ENCODE measurements at regions not wholly inside any gene's neighbourhood (a gene's known extent, or its start where the extent isn't known, plus 50 kb on each side); places are given as distances from the start of the nearest gene placed in this dataset.

DNA sequence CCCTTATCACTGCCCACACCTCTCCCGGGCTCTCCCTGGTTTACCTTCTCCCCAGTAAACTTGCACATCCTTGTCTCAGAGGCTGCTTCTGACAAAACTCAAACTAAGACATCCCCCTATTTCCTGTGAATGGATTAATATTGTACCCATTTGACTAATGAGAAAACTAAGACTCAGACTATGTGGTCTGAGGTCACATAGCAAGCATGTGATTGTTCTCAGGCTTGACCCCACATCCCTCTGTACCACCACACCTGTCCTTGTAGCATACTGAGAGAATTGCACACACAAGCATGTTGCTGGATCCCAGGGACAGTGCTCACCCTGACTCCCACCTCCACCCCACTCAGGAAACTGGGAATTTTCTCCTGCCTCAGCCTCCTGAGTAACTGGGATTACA, 90.7 kb upstream of the HES1 start:
- H3K4me2 ChIP-seq (ENCODE audit: insufficient read depth in 1 of 2, low read depth in 2 of 2, low read length in 2 of 2) = no peak overlapping the region
- FAIRE-seq (no peak), DNase-seq (ENCODE audit: low read depth in 1 of 2, low spot score in 2 of 2) (no peak)
- no peaks in the 10 kb centered on the region for H3K4me1 ChIP-seq (replicated peaks in 1 of 4; ENCODE audit: control insufficient read depth in 3 of 4, insufficient read depth in 4 of 4, low read length in 3 of 4)
- no peaks in the 10 kb centered on the region for H3K79me1 ChIP-seq (ENCODE audit: low read depth, low read length)
- H3K36me3 ChIP-seq (ENCODE audit: control insufficient read depth in 2 of 4, insufficient read depth in 4 of 4, low read length in 3 of 4) = no peaks in the 10 kb centered on the region
- POLR2A ChIA-PET (ENCODE audit: partially characterized antibody) = no interaction called here
- H4K20me1 ChIP-seq (replicated peaks in 1 of 2; ENCODE audit: control insufficient read depth in 1 of 2, insufficient read depth in 2 of 2, low read length in 2 of 2) = no peaks in the 10 kb centered on the region
- H2BK20ac ChIP-seq (ENCODE audit: low read length) = no peak overlapping the region
- H2AK5ac ChIP-seq (ENCODE audit: low read depth, low read length) = no peak overlapping the region
- WGBS, 2 experiments (ENCODE audit: extremely low coverage in 1 of 2, insufficient coverage in 1 of 2, insufficient read length in 1 of 2, insufficient replicate concordance in 2 of 2, low coverage in 1 of 2, low lambda C conversion rate in 2 of 2, missing lambda C conversion rate in 1 of 2) = 82% methylated on average over 1 of the region's 1 CpG; no CpG with 5 or more reads in 1 of the 2 experiments
- H2BK15ac ChIP-seq (ENCODE audit: low read length) = peak overlapping the region; percentile 89; the same call in 1 of the 2 replicates
- no peaks in the 10 kb centered on the region for H3K27me3 ChIP-seq (replicated peaks in 1 of 4; ENCODE audit: control insufficient read depth in 3 of 4, extremely low read depth in 1 of 4, insufficient read depth in 3 of 4, low read length in 3 of 4)
- no peak overlapping the region for H3K27ac ChIP-seq (ENCODE audit: low read depth, low read length)
- H3K4ac ChIP-seq (replicated peaks; ENCODE audit: insufficient read length, low read depth, low read length) = no peak overlapping the region
- CTCF ChIA-PET (ENCODE audit: partially characterized antibody) = no interaction called here
- H3K9ac ChIP-seq (replicated peaks in 1 of 4; ENCODE audit: extremely low read depth in 1 of 4, low read depth in 3 of 4, low read length in 3 of 4) = no peak overlapping the region
- peaks cover under 1 to 1% of the 10 kb centered on the region in 2 experiments; a peak in 2 of 4 replicates for H3K9me3 ChIP-seq (ENCODE audit: insufficient read depth in 2 of 2, low read depth in 1 of 2, low read length in 1 of 2)
- H4K8ac ChIP-seq (ENCODE audit: extremely low read depth, insufficient read depth, low read length) = no peak overlapping the region
- H4K91ac ChIP-seq (replicated peaks; ENCODE audit: insufficient read length, low read length) = no peak overlapping the region
- H3K56ac ChIP-seq (replicated peaks; ENCODE audit: insufficient read length, low read depth, low read length) = no peak overlapping the region
- no peak overlapping the region for H3K14ac ChIP-seq (ENCODE audit: insufficient read length)
- no peak overlapping the region for H2BK5ac ChIP-seq (ENCODE audit: low read depth, low read length)
- H3K23me2 ChIP-seq (ENCODE audit: low read depth, low read length) = no peaks in the 10 kb centered on the region
- no peak overlapping the region for H4K5ac ChIP-seq (ENCODE audit: insufficient read length, low read depth, low read length)
- H3K4me3 ChIP-seq (ENCODE audit: extremely low read depth in 1 of 4, insufficient read depth in 2 of 4, low read depth in 3 of 4, low read length in 4 of 4) = no peak overlapping the region
- no peak overlapping the region for H3K18ac ChIP-seq (ENCODE audit: extremely low read depth, low read length)
- no peak overlapping the region for H2BK120ac ChIP-seq (replicated peaks; ENCODE audit: low read depth, low read length)
- no peak overlapping the region for H3K23ac ChIP-seq (ENCODE audit: insufficient read length)
- no peaks in the 10 kb centered on the region for H3K79me2 ChIP-seq (ENCODE audit: control insufficient read depth in 1 of 2, insufficient read depth in 2 of 2, low read length in 2 of 2)
- H2AFZ ChIP-seq (ENCODE audit: low read length) = no peak overlapping the region
- no peak overlapping the region for H2BK12ac ChIP-seq (ENCODE audit: low read depth, low read length)
- TF ChIP-seq E2F6 (IDR thresholded peaks at IDR 0.05) (no peak), ZNF274 (IDR thresholded peaks at IDR 0.05; ENCODE audit: borderline replicate concordance, extremely low read depth, low read length) (no peak), SAP30 (IDR thresholded peaks at IDR 0.05; ENCODE audit: insufficient read depth, insufficient replicate concordance, low read length) (no peak), NRF1 (IDR thresholded peaks at IDR 0.05; ENCODE audit: low read depth, low read length) (no peak), YY1 (IDR thresholded peaks at IDR 0.05; ENCODE audit: low read depth, low read length) (no peak), SUZ12 (IDR thresholded peaks at IDR 0.05; ENCODE audit: low read length) (no peak), HDAC6 (IDR thresholded peaks at IDR 0.05; ENCODE audit: low read depth, low read length) (no peak), POLR2AphosphoS5 (IDR thresholded peaks at IDR 0.05; ENCODE audit: low read depth, low read length) (no peak), MAX (IDR thresholded peaks at IDR 0.05) (no peak), SP1 (IDR thresholded peaks at IDR 0.05; ENCODE audit: low read depth, low read length) (no peak), GABPA (IDR thresholded peaks at IDR 0.05; ENCODE audit: borderline replicate concordance, insufficient read depth, low read length) (no peak), POLR2A (IDR thresholded peaks at IDR 0.05; ENCODE audit: control extremely low read depth in 1 of 2, low read depth in 2 of 2, low read length in 2 of 2) (no peak), CREB1 (IDR thresholded peaks at IDR 0.05) (no peak)

Data from H1 (cell line).